ENCODE measurements at regions not wholly inside any gene's neighbourhood (a gene's known extent, or its start where the extent isn't known, plus 50 kb on each side); places are given as distances from the start of the nearest gene placed in this dataset.

DNA sequence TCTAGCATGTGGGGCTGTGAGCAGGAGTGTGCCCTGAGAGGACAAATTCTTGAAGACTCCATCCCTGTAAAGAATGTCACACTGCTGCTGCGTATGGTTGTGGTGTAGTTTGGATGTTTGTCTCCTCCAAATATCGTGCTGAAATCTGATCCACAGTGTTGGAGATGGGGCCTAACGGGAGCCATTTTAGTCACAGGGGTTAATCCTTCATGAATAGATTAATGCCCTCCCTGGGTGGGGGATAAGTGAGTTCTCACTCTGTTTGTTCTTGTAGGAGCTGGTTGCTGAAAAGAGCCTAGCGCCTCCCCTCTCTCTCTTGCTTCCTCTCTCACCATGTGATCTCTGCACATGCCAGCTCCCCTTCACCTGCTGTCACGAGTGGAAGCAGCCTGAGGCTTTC, 94.5 kb upstream of the VASH1 start:
- no peaks in the 10 kb centered on the region for H3K36me3 ChIP-seq (replicated peaks; ENCODE audit: control insufficient read depth, insufficient read depth, low read length)
- no peaks in the 10 kb centered on the region for H3K27me3 ChIP-seq (ENCODE audit: control insufficient read depth, insufficient read depth, low read length)
- H3K4me3 ChIP-seq (ENCODE audit: insufficient read depth, low read depth, low read length): no peak overlapping the region
- no peak for DNase-seq

DNA sequence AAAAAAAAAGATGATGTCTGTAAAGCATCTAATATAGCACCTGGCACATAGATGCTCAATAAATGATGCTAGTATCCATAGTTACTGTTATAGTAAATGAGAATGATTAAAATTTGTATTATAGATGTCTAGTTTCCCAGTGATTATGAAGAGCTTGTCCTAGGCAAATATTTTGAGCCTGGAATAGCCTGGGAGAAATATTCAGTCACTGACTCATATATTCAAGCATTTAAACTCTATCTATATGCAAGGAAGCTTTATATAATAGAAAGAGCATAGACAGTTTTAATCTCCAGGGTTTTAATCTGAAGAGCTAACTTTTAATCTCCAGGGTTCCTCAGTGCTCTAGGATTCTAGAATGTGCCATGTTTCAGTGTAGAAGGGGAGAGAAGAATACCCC, 91.5 kb upstream of the VASH1 start:
- Histone ChIP-seq H3K4me3 (ENCODE audit: insufficient read depth, low read depth, low read length) (no peak overlapping the region), H3K27me3 (ENCODE audit: control insufficient read depth, insufficient read depth, low read length) (peaks cover 3% of the 10 kb centered on the region; the same call in 1 of the 2 replicates), H3K36me3 (replicated peaks; ENCODE audit: control insufficient read depth, insufficient read depth, low read length) (no peaks in the 10 kb centered on the region)
- DNase-seq: no peak

GRCh38 chr14:76672123-76672522, 89.1 kb upstream of the VASH1 start:
- Histone ChIP-seq H3K36me3 (replicated peaks; ENCODE audit: control insufficient read depth, insufficient read depth, low read length) (no peaks in the 10 kb centered on the region), H3K27me3 (ENCODE audit: control insufficient read depth, insufficient read depth, low read length) (peaks cover 3% of the 10 kb centered on the region; the same call in 1 of the 2 replicates), H3K4me3 (ENCODE audit: insufficient read depth, low read depth, low read length) (no peak overlapping the region)
- no peak for DNase-seq

DNA sequence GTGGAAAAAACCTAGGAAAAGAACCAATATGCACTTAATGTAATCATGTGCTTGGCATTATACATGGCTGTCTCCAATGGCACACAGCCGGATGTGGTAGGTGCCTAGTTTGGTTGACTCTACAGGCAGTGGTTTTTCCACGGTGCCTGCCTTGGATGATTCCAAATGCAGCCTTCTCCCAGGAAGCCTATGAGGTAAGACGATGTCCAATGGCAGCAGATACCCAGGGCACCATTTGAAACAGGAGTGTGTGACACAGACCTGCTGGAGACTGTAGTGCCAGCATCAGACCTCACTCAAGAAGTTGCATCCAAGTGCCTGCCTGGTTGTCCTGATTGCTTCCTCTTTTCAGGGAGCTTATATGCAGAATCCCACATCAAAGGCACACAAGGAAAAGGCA, 88.0 kb upstream of the VASH1 start:
- DNase-seq: no peak
- H3K36me3 ChIP-seq (replicated peaks; ENCODE audit: control insufficient read depth, insufficient read depth, low read length): no peaks in the 10 kb centered on the region
- peaks cover 3% of the 10 kb centered on the region; the same call in 1 of the 2 replicates for H3K27me3 ChIP-seq (ENCODE audit: control insufficient read depth, insufficient read depth, low read length)
- no peak overlapping the region for H3K4me3 ChIP-seq (ENCODE audit: insufficient read depth, low read depth, low read length)

GRCh38 chr14:76675046-76675445, 86.2 kb upstream of the VASH1 start:
- H3K36me3 ChIP-seq (replicated peaks; ENCODE audit: control insufficient read depth, insufficient read depth, low read length): no peaks in the 10 kb centered on the region
- no peak overlapping the region for H3K4me3 ChIP-seq (ENCODE audit: insufficient read depth, low read depth, low read length)
- peaks cover 3% of the 10 kb centered on the region; the same call in 1 of the 2 replicates for H3K27me3 ChIP-seq (ENCODE audit: control insufficient read depth, insufficient read depth, low read length)
- no peak for DNase-seq

- no peak overlapping the region for H3K4me3 ChIP-seq (ENCODE audit: insufficient read depth, low read depth, low read length)
- DNase-seq: no peak
- peaks cover 3% of the 10 kb centered on the region; the same call in 1 of the 2 replicates for H3K27me3 ChIP-seq (ENCODE audit: control insufficient read depth, insufficient read depth, low read length)
- no peaks in the 10 kb centered on the region for H3K36me3 ChIP-seq (replicated peaks; ENCODE audit: control insufficient read depth, insufficient read depth, low read length)
These were observed 84.7 kb upstream of the VASH1 start for GRCh38 chr14:76676539-76676938.

- Histone ChIP-seq H3K27me3 (ENCODE audit: control insufficient read depth, insufficient read depth, low read length) (peaks cover 3% of the 10 kb centered on the region; the same call in 1 of the 2 replicates), H3K36me3 (replicated peaks; ENCODE audit: control insufficient read depth, insufficient read depth, low read length) (no peaks in the 10 kb centered on the region), H3K4me3 (ENCODE audit: insufficient read depth, low read depth, low read length) (no peak overlapping the region)
- no peak for DNase-seq
These were observed 83.6 kb upstream of the VASH1 start for GRCh38 chr14:76677534-76678145.

GRCh38 chr14:76678244-76678800, 82.9 kb upstream of the VASH1 start:
- Histone ChIP-seq H3K36me3 (replicated peaks; ENCODE audit: control insufficient read depth, insufficient read depth, low read length) (no peaks in the 10 kb centered on the region), H3K4me3 (ENCODE audit: insufficient read depth, low read depth, low read length) (no peak overlapping the region), H3K27me3 (ENCODE audit: control insufficient read depth, insufficient read depth, low read length) (peaks cover 3% of the 10 kb centered on the region; the same call in 1 of the 2 replicates)
- no peak for DNase-seq

DNA sequence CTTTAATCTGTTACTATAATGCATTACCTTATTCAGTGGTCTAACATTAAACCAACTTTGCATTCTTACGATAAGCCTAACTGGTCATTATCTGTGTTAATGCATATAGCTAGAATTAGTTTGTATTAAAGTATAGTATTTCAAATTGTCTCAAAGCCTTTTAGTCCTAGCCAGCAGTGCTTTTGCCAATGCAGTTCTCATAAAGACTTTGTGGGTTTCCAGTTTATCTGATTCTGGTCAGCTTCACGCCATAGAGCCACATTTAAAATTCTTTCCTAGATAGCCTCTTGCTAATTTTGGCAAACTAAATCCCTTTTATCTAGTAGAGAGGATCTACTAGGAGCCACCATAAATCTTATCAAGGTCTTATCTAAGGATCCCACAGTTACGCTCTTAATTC, 78.9 kb upstream of the VASH1 start:
- no peak overlapping the region for H3K4me3 ChIP-seq (ENCODE audit: insufficient read depth, low read depth, low read length)
- DNase-seq: no peak
- no peaks in the 10 kb centered on the region for H3K36me3 ChIP-seq (replicated peaks; ENCODE audit: control insufficient read depth, insufficient read depth, low read length)
- H3K27me3 ChIP-seq (ENCODE audit: control insufficient read depth, insufficient read depth, low read length): no peaks in the 10 kb centered on the region

DNA sequence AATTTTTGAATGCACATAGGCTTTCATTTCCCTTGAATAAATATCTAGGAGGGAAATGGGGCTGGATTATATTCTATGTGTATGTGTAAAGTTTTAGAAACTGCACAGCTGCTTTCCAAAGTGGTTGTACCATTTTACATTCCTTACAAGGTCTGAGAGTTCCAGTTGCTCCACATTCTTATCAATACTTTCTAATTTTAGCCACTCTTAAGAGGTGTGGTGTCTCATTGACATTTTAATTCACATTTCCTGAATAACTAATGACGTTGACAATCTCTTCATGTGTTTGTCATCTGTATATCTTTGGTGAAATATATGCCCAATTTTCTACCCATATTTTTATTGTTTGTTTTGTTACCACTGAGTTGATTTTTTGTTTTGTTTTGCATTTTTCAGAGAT, 74.6 kb upstream of the VASH1 start:
- DNase-seq: no peak
- Histone ChIP-seq H3K36me3 (replicated peaks; ENCODE audit: control insufficient read depth, insufficient read depth, low read length) (no peaks in the 10 kb centered on the region), H3K4me3 (ENCODE audit: insufficient read depth, low read depth, low read length) (no peak overlapping the region), H3K27me3 (ENCODE audit: control insufficient read depth, insufficient read depth, low read length) (no peaks in the 10 kb centered on the region)

GRCh38 chr14:76687611-76688382, 73.5 kb upstream of the VASH1 start:
- DNase-seq: no peak
- no peaks in the 10 kb centered on the region for H3K36me3 ChIP-seq (replicated peaks; ENCODE audit: control insufficient read depth, insufficient read depth, low read length)
- H3K27me3 ChIP-seq (ENCODE audit: control insufficient read depth, insufficient read depth, low read length): no peaks in the 10 kb centered on the region
- H3K4me3 ChIP-seq (ENCODE audit: insufficient read depth, low read depth, low read length): no peak overlapping the region

- Histone ChIP-seq H3K4me3 (ENCODE audit: insufficient read depth, low read depth, low read length) (no peak overlapping the region), H3K36me3 (replicated peaks; ENCODE audit: control insufficient read depth, insufficient read depth, low read length) (no peaks in the 10 kb centered on the region), H3K27me3 (ENCODE audit: control insufficient read depth, insufficient read depth, low read length) (no peaks in the 10 kb centered on the region)
- DNase-seq: no peak
These were observed 72.9 kb upstream of the VASH1 start for GRCh38 chr14:76688383-76688671.

DNA sequence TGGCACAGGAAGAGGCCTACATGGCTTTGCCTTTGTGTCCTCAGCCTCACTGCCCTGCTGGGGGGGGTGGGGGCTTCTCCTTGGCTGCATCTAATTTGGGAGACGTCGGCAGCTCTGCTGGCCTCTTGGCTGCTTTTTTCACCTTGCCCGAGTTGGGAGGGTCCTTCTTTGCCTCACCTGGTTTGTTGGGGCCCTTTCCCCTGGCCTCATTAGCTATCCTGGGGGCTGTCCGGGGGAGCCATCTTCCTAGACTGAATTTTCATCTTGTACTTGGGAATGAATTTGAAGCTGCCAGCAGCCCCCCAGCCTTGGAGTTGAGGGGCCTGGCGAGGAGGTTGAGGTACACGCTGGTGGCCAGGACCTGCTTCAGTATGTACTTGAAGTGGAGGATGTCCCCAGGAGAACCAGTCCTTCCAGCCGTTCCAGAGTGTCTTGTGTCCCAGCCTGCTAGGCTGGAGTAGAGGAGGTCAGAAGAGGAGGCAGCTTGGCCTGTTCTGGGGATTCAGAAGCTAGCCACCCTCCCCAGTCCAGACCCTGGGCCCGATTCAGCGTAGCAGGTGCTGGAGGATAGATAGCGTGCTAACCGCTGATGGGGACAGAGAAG, 70.7 kb upstream of the VASH1 start:
- H3K27me3 ChIP-seq (ENCODE audit: control insufficient read depth, insufficient read depth, low read length): no peaks in the 10 kb centered on the region
- no peaks in the 10 kb centered on the region for H3K36me3 ChIP-seq (replicated peaks; ENCODE audit: control insufficient read depth, insufficient read depth, low read length)
- no peak overlapping the region for H3K4me3 ChIP-seq (ENCODE audit: insufficient read depth, low read depth, low read length)
- DNase-seq: no peak

DNA sequence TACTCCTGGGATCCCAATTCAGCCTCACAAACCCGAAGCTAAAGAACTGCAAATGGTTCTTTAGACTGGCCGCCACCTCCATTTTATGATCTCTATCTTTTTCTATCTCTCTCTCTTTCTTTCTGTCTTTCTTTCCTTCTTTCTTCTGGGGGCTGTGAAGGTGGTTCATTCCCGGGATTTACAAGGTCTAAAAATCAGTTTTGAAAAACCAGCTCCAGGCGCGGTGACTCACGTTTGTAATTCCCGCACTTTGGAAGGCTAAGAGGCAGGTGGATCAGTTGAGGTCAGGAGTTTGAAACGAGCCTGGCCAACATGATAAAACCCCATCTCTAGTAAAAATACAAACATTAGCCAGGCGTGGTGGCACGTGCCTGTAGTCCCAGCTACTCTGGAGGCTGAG, 67.2 kb upstream of the VASH1 start:
- Histone ChIP-seq H3K27me3 (ENCODE audit: control insufficient read depth, insufficient read depth, low read length) (no peaks in the 10 kb centered on the region), H3K4me3 (ENCODE audit: insufficient read depth, low read depth, low read length) (no peak overlapping the region), H3K36me3 (replicated peaks; ENCODE audit: control insufficient read depth, insufficient read depth, low read length) (no peaks in the 10 kb centered on the region)
- DNase-seq: no peak
